HFF-Myc (cell line): ENCODE measurements at regions not wholly inside any gene's neighbourhood (a gene's known extent, or its start where the extent isn't known, plus 50 kb on each side); places are given as distances from the start of the nearest gene placed in this dataset.

ENCODE experiments used
- DNase-seq: peaks from one replicate; pipeline ENCODE4 v3.0.0-alpha.2; 2011; ENCODE audit warnings: low read depth; ENCODE audit errors: extremely low read depth
- H3K4me3 ChIP-seq: replicated peaks from 2 replicates; pipeline ENCODE4 v1.5.1; 2011; ENCODE audit warnings: low read depth, mild to moderate bottlenecking, control low read depth, low read length
- TF ChIP-seq, protein P1 (sequence below): IDR thresholded peaks from 2 replicates; pipeline ENCODE4 v1.5.1; 2012; ENCODE audit warnings: mild to moderate bottlenecking, low read depth, low read length, control low read depth; ENCODE audit errors: missing control alignments

DNA sequence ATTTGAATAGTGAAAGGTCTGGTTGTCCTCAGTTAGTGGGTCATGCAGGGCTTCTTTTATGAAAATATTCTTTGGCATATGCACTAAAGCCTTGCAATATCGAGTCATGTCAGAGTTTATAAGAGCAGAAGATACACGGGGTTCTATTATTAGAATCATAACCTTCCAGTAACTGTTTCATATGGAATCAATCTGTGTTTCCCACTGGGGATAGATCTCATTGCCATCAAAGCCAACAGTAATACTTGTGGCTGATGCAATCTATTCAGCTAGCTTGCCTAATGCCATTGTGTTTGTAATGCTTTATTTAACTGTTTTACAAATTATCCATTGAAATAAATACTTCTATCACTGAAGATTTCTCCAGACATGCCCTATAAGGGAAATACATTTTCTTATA, 746.9 kb upstream of the PCDH9 start:
- TF ChIP-seq, protein P1, sequence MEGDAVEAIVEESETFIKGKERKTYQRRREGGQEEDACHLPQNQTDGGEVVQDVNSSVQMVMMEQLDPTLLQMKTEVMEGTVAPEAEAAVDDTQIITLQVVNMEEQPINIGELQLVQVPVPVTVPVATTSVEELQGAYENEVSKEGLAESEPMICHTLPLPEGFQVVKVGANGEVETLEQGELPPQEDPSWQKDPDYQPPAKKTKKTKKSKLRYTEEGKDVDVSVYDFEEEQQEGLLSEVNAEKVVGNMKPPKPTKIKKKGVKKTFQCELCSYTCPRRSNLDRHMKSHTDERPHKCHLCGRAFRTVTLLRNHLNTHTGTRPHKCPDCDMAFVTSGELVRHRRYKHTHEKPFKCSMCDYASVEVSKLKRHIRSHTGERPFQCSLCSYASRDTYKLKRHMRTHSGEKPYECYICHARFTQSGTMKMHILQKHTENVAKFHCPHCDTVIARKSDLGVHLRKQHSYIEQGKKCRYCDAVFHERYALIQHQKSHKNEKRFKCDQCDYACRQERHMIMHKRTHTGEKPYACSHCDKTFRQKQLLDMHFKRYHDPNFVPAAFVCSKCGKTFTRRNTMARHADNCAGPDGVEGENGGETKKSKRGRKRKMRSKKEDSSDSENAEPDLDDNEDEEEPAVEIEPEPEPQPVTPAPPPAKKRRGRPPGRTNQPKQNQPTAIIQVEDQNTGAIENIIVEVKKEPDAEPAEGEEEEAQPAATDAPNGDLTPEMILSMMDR, result no peak
- no peak overlapping the region for H3K4me3 ChIP-seq
- DNase-seq, result no peak

DNA sequence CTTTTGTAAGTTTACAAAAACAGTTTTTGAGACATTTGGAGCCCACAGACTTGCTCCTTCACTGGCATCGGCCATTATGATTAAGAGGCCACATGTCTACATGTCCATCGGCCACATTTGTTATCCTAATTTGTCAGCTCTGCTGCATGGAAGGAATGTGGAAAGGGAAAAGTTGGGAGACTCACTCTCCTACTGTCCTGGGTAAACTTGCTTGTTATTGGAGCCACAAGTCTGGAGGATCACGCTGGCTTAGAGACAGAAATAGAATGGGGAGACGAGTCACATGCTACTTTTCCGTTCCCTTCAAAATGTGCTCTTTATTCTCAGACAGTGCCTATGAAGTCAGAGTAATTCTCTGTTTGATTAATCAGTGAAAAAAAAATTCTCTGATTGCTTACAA, 741.2 kb upstream of the PCDH9 start:
- H3K4me3 ChIP-seq, result no peak overlapping the region
- no peak for DNase-seq
- TF ChIP-seq, protein P1, result no peak

DNA sequence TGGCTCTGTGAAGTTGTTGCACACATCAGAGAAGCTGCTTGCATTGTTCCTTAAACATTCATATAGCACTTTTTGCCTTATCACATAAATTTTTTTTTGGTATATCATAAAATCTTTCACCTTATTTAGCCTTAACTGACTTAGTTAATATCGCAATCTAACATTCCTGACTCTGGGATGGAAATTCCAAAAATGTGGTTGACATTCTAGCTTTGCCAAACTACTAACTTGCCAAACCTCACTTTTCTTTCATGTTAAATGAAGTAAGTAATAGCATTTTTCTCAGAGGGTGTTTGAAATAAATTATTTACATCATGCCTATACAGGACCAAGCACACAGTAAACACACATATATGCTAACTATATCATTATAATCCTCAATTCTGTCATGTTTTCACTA, 736.9 kb upstream of the PCDH9 start:
- DNase-seq, result no peak
- no peak overlapping the region for H3K4me3 ChIP-seq
- TF ChIP-seq, protein P1, result no peak

DNA sequence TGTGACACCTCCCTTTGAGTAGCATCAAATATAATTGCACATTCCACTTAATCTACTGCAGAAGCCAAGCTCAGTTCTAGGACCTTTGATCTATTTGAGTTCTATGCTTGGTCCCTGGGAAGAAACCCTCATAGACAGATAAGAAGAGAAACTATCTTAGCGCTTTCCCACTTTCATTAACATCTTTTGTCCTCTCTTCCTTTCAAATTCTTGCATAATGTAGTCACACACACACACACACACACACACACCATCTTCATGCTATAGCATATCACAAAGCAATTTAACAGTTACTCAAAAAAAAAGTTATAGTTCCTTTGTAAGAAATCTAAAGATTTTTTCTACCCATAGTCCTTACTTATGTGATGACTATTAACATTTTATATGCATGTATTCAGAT, 735.9 kb upstream of the PCDH9 start:
- no peak overlapping the region for H3K4me3 ChIP-seq
- TF ChIP-seq, protein P1, result no peak
- no peak for DNase-seq

DNA sequence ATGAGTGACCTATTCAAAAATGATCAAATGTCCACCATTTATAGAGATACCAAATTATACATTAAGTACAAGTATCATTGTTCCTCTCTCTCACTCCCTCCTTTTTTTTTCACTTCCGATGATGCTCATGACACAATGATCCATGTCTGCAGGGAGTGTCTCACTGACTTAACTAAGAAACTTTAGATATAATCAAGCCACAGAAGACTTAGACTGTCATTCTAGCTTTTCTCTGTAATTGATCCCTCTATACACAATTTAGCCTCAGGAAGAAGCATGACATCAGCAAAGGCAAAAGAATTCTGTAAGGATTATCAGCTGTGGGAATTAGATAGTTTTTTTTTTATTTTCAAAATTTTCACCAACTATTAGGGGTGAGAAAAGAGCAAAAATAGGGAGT, 734.9 kb upstream of the PCDH9 start:
- H3K4me3 ChIP-seq, result no peak overlapping the region
- TF ChIP-seq, protein P1, result no peak
- no peak for DNase-seq

DNA sequence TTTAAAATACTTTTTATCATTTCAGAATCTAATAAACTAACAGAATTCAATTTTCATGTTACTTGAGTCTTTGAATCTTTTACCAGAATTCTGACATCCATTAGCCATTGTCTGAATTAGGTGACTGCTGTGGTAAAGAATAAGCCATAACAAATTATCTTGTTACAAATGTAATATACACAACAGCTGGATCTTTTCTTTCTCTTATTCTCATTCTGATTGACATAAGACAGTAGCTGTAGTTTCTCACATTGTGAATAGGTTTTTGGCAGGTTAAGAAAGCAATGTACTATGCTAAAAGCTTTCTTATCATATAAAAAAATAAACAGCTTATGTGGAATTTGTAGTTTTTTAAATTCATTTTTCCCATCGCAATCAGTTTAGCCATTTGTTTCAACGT, 734.0 kb upstream of the PCDH9 start:
- TF ChIP-seq, protein P1, result no peak
- H3K4me3 ChIP-seq, result no peak overlapping the region
- no peak for DNase-seq

DNA sequence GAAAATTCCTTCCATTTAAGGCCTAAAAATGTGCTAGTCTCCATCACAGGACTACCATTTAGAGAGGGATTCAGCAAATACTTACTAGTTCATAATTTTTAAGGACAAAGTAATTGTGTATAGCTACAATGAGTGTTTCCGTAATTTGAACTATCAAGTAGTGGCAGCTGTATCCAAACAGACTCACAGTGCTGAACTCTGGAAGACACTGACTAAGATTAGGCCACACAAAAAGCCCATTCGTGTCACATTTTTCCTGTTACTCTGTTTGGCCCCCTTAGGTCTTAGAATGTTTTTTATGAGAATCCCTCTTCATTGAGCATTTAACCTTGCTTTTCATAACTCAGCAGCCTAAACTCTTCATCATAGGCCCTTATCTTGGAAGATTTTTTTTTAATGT, 731.2 kb upstream of the PCDH9 start:
- no peak overlapping the region for H3K4me3 ChIP-seq
- TF ChIP-seq, protein P1, result no peak
- no peak for DNase-seq
